ENCODE measurements at regions not wholly inside any gene's neighbourhood (a gene's known extent, or its start where the extent isn't known, plus 50 kb on each side); places are given as distances from the start of the nearest gene placed in this dataset.
"Not testable (repeated sequence)": the region's sequence is repeated elsewhere in the genome, so short reads cannot be mapped to it uniquely, and the experiment has no call there.

DNA sequence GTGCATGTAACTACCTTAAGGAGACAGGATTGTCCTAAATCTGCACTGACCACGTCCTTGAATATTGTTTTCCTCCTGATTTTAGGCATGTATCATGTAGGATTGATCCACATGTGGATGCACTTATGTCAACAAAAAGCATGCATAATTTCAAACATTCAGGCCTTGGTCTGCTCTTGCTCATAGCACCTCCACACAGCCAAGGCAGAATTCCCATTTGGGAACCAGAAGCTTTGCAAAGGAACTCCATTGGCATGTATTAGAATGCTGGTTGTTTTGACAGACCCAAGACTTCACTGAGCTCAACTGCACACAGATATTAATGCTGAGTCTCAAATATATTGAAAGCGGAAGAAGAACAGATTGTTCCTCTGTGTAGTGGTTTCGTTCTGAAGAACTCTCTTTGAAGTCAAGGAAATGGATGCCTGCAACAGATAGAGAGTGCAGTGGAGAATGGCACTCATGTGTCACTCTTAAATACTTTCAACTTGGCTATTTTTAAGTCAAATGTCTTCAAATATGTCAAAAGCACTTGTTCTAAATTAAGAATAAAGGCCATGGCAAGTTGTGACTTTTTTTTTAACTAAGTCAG, 387.6 kb downstream of the LTN1 start:
- Mint-ChIP-seq H3K4me3 (peak overlapping the region; percentile 48), H3K36me3 (peaks cover 26% of the 10 kb centered on the region), H3K9me3 (peaks cover 10% of the 10 kb centered on the region), H3K27ac (peak overlapping the region; percentile 45), H3K27me3 (no peaks in the 10 kb centered on the region), H3K4me1 (peaks cover 10% of the 10 kb centered on the region)
- DNase-seq (ENCODE audit: low spot score in 2 of 2), result peak in 1 of 2 donors; percentile 14
- peak; percentile 100 for ATAC-seq (ENCODE audit: low read depth)

DNA sequence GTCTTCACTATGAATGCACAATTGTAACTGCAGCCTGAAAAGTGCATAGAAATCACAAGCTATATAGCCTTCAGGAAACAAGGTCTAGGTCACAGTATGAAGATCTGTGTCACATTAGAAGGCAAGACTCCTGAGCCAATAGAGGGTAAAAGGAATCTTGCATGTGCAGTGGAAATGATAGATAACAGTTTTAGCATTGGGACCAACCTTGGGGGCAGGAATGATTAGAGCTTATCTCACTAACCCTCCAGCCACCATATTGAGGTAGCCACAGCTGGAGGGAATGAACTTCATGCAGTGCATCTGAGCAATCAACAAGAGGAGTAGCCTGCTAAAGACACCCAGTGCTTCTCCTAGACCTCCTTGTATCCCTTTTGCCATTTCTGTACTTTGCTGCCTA, 390.1 kb downstream of the LTN1 start:
- H3K36me3 Mint-ChIP-seq, result peaks cover 19% of the 10 kb centered on the region
- H3K4me1 Mint-ChIP-seq, result peaks cover 6% of the 10 kb centered on the region
- no peak overlapping the region for H3K4me3 Mint-ChIP-seq
- no peak for DNase-seq (ENCODE audit: low spot score in 2 of 2)
- peaks cover 18% of the 10 kb centered on the region for H3K9me3 Mint-ChIP-seq
- no peak for ATAC-seq (ENCODE audit: low read depth)
- H3K27me3 Mint-ChIP-seq, result no peaks in the 10 kb centered on the region
- no peak overlapping the region for H3K27ac Mint-ChIP-seq

DNA sequence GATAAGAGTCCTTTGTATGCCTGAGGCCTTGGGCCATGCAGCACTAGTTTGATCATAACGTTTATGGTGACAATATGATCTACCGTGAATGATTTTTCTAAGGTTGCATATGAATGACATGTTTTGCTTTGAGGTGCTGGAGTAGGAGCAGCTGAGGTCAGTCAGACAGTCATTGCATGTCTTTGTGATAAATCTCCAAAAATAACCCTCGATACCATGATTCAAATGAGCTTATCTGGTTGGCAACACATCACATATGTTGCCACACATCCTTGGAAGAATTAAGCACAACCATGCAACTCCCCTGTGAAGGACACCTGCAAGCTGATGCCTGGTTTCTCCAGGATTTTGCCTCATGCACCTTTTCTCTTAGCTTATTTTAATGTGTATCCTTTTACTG, 394.5 kb downstream of the LTN1 start:
- H3K27me3 Mint-ChIP-seq, result no peaks in the 10 kb centered on the region
- peaks cover 21% of the 10 kb centered on the region for H3K9me3 Mint-ChIP-seq
- DNase-seq (ENCODE audit: low spot score in 2 of 2), result no peak
- peaks cover 20% of the 10 kb centered on the region for H3K36me3 Mint-ChIP-seq
- H3K4me3 Mint-ChIP-seq, result no peak overlapping the region
- no peak for ATAC-seq (ENCODE audit: low read depth)
- no peaks in the 10 kb centered on the region for H3K4me1 Mint-ChIP-seq
- H3K27ac Mint-ChIP-seq, result no peak overlapping the region

DNA sequence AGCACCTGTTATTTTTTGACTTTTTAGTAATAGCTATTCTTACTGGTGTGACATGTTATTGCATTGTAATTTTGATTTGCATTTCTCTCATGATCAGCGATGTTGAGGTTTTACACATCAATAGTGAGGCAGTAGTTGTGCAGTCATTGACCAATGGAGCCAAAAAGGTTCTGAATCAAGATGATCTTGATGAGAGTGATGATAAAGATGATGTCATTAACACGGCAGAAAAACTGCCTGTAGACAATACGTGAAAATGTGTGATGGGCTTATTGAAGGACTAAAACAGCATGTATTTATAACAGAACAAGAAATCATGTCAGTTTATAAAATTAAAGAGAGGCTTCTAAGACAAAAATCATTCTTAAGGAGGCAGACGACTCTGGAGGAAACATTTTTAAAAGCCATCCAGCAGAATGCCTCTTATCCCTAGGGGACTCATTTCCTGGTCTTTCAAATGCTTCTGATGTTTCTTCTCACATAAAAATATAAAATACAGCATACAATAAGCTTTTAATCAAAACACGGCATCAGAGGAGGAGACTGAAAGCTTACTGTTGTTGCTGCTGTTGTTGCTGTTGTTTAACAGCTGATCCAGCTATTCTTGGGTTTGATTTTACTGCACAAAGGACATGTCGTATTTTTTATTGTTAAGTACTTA, 400.3 kb downstream of the LTN1 start:
- Mint-ChIP-seq H3K36me3 (peaks cover 3% of the 10 kb centered on the region), H3K27me3 (no peaks in the 10 kb centered on the region), H3K4me3 (no peak overlapping the region), H3K27ac (no peak overlapping the region), H3K4me1 (peaks cover 3% of the 10 kb centered on the region), H3K9me3 (peaks cover 3% of the 10 kb centered on the region)
- DNase-seq (ENCODE audit: low spot score in 2 of 2), result no peak
- ATAC-seq (ENCODE audit: low read depth), result no peak

DNA sequence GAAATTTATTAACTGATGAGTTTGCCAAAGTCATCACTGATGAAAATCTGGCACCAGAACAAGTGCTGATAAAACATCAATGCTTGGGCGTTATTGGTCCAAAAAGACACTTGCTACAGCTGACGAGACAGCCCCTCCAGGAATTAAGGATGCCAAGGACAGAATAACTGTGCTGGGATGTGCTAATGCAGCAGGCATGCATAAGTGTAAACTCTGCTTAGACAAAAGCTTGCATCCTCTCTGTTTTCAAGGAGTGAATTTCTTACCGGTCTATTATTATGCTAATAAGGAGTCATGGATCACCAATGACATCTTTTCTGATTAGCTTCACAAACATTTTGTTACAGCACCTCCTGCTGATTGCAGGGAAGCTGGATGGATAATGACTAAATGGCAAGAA, 402.0 kb downstream of the LTN1 start:
- H3K4me3 Mint-ChIP-seq, result no peak overlapping the region
- H3K4me1 Mint-ChIP-seq, result peaks cover 3% of the 10 kb centered on the region
- no peak for ATAC-seq (ENCODE audit: low read depth)

DNA sequence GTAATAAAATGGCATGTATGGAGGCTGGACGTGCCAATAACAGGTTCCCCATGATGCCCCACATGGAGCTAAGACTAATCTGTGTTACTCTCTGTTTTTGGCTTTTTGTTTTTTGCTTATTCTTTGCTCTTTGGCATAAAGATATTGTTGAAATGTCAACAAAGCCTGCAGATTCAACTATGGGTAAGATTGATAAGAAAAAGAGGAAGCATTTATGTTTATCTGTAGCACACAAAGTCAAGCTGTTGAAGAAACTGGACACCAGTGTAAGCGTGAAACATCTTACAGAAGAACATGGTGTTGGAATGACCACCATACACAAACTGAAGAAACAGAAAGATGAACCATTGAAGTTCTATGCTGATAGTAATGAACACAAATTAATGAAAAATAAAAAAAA, 402.7 kb downstream of the LTN1 start:
- no peak overlapping the region for H3K4me3 Mint-ChIP-seq
- DNase-seq (ENCODE audit: low spot score in 2 of 2), result no peak
- peaks cover 3% of the 10 kb centered on the region for H3K4me1 Mint-ChIP-seq
- H3K36me3 Mint-ChIP-seq, result peaks cover 3% of the 10 kb centered on the region
- ATAC-seq (ENCODE audit: low read depth), result no peak
- H3K9me3 Mint-ChIP-seq, result peaks cover 4% of the 10 kb centered on the region
- H3K27ac Mint-ChIP-seq, result no peak overlapping the region
- H3K27me3 Mint-ChIP-seq, result no peaks in the 10 kb centered on the region

More for the DNA sequence above, 402.0 kb downstream of the LTN1 start:
- Mint-ChIP-seq H3K27me3 (no peaks in the 10 kb centered on the region), H3K27ac (no peak overlapping the region), H3K36me3 (peaks cover 3% of the 10 kb centered on the region), H3K9me3 (peaks cover 3% of the 10 kb centered on the region)
- DNase-seq (ENCODE audit: low spot score in 2 of 2), result no peak

DNA sequence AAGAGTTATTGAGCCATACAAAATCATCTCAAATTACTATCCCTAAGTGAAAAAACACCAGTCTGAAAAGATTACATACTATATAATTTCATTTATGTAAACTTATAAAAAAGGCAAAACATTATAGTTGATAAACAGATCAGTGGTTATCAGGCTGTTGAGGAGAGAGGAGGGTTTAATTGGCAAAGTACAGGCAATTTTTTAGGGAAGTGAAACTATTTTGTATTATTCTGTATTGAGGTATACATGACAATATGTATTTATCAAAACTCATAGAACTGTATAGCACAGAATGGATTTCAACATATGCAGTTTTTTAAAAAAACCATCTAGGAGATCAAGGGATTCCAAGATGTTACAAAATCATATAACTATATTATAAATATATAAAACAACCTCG, 403.7 kb downstream of the LTN1 start:
- H3K27me3 Mint-ChIP-seq, result no peaks in the 10 kb centered on the region
- ATAC-seq (ENCODE audit: low read depth), result peak; percentile 72
- H3K4me1 Mint-ChIP-seq, result peaks cover 3% of the 10 kb centered on the region
- no peak overlapping the region for H3K27ac Mint-ChIP-seq
- H3K4me3 Mint-ChIP-seq, result no peak overlapping the region
- peaks cover 3% of the 10 kb centered on the region for H3K36me3 Mint-ChIP-seq
- peaks cover 4% of the 10 kb centered on the region for H3K9me3 Mint-ChIP-seq
- DNase-seq (ENCODE audit: low spot score in 2 of 2), result no peak

DNA sequence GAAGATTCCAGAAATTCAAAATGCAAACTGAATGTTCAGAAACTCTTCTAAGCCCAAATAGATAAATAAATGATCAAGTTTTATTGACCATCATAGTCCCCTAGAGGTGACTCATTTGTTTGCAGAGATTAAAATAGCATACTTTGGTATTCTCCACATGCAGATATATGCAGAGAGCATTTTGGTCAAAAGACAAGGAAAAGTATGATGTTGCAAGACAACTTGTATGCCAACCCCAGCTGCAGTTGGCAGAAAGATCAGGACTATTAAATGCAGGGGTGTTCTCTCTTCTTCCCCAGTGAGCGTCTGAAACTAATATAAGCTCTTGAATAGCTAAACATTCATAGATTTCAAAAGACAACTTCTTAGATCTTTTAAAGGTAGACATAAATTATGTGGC, 404.9 kb downstream of the LTN1 start:
- Mint-ChIP-seq H3K4me3 (no peak overlapping the region), H3K27me3 (no peaks in the 10 kb centered on the region), H3K27ac (no peak overlapping the region), H3K9me3 (peaks cover 4% of the 10 kb centered on the region), H3K36me3 (peaks cover 3% of the 10 kb centered on the region), H3K4me1 (peaks cover 3% of the 10 kb centered on the region)
- no peak for ATAC-seq (ENCODE audit: low read depth)
- DNase-seq (ENCODE audit: low spot score in 2 of 2), result no peak

DNA sequence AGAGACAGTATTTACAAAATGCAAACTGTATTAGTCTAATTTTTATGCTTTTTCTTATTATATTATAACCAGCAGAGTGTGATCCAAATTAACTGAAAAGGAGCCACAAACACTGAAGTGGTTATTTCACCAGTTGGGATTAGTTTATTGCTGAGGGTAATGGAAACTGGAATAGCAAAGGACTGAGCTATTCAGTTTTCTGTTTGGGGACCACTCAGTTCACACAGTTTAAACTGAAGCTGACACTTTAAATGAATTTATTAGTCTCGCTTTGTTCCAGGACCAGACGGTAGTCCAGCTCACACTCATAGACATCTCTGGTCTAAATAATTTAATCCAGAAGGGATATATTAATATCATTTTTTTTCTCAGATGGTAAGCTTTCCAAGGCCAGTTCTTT, 410.7 kb downstream of the LTN1 start:
- H3K27me3 Mint-ChIP-seq, result peaks cover 5% of the 10 kb centered on the region
- H3K9me3 Mint-ChIP-seq, result peaks cover 4% of the 10 kb centered on the region
- no peak for ATAC-seq (ENCODE audit: low read depth)
- H3K36me3 Mint-ChIP-seq, result peaks cover 10% of the 10 kb centered on the region
- DNase-seq (ENCODE audit: low spot score in 2 of 2), result no peak
- H3K4me1 Mint-ChIP-seq, result no peaks in the 10 kb centered on the region
- H3K4me3 Mint-ChIP-seq, result no peak overlapping the region
- H3K27ac Mint-ChIP-seq, result no peak overlapping the region

DNA sequence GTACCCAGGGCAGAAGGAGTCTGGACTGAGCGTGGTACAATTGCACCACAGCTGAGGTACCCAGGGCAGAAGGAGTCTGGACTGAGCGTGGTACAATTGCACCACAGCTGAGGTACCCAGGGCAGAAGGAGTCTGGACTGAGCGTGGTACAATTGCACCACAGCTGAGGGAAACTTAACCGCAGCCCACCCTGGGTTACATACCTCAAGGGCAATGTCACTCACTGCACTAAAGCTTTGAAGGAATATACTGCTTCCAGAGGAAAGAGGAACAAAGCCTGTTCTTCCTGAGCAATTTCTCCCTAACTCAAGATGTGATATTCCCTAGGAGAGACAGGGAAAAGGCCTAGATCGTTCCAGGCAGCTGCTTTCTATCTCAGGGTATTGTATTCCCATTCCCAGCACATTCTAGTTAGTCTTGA, 411.4 kb downstream of the LTN1 start:
- H3K27ac Mint-ChIP-seq; H3K4me3 Mint-ChIP-seq; DNase-seq (ENCODE audit: low spot score in 2 of 2): not testable (repeated sequence)

DNA sequence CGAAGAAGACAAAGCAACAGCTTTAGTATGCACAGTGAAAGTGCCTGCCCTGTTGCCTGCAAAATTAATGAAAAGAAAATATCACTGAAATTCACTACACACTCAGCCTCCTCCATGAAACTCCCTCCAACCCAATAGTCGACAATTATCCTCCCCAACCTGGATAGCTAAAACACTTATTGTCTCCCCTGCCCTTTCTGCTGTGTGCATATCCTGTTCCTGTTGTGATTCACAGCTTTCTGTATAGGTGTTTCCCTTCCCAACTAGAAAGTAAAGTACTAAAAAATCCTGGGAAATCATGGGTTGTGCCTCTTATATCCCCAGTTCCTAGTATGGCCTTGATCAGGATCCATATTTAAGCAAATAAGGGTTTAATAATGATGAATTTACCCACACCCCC, 412.1 kb downstream of the LTN1 start:
- no peak overlapping the region for H3K27ac Mint-ChIP-seq
- DNase-seq (ENCODE audit: low spot score in 2 of 2), result no peak
- H3K4me3 Mint-ChIP-seq, result no peak overlapping the region
- H3K4me1 Mint-ChIP-seq, result no peaks in the 10 kb centered on the region
- H3K9me3 Mint-ChIP-seq, result peaks cover 5% of the 10 kb centered on the region
- H3K36me3 Mint-ChIP-seq, result peaks cover 14% of the 10 kb centered on the region
- ATAC-seq (ENCODE audit: low read depth), result no peak
- H3K27me3 Mint-ChIP-seq, result peaks cover 5% of the 10 kb centered on the region

More for the DNA sequence above, 411.4 kb downstream of the LTN1 start:
- ATAC-seq (ENCODE audit: low read depth); H3K4me1 Mint-ChIP-seq; H3K27me3 Mint-ChIP-seq; H3K9me3 Mint-ChIP-seq: not testable (repeated sequence)
- peaks cover 11% of the 10 kb centered on the region for H3K36me3 Mint-ChIP-seq

DNA sequence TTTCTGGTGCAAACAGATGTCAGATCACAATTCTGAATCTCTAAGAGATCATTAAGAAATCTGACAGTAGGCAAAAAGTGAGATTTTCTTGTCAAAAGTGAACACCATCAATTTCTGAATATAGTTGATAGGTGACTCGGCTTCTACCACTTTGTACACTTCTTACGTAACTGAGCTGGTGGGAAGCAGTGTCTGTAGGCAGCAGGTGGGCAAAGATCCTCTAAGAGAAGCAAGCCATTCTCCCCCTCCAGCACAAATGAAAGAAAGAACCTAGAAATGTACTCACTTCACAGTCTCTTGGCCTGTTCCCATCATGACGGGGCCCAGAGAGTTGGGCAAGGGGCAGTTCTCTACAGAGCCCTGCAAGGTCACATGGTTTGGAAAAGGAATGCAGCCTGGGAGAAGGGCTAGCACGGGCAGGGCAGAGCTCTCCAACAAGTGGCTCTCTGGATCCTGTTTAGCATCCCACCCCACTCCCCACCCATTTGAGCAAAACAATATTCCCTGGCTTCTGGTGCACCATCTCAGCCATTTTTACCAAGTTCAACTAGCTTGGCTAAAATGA, 412.6 kb downstream of the LTN1 start:
- no peak overlapping the region for H3K27ac Mint-ChIP-seq
- H3K9me3 Mint-ChIP-seq, result peaks cover 4% of the 10 kb centered on the region
- H3K36me3 Mint-ChIP-seq, result peaks cover 16% of the 10 kb centered on the region
- H3K4me1 Mint-ChIP-seq, result no peaks in the 10 kb centered on the region
- H3K4me3 Mint-ChIP-seq, result no peak overlapping the region
- H3K27me3 Mint-ChIP-seq, result peaks cover 5% of the 10 kb centered on the region
- ATAC-seq (ENCODE audit: low read depth) (no peak), DNase-seq (ENCODE audit: low spot score in 2 of 2) (no peak)

DNA sequence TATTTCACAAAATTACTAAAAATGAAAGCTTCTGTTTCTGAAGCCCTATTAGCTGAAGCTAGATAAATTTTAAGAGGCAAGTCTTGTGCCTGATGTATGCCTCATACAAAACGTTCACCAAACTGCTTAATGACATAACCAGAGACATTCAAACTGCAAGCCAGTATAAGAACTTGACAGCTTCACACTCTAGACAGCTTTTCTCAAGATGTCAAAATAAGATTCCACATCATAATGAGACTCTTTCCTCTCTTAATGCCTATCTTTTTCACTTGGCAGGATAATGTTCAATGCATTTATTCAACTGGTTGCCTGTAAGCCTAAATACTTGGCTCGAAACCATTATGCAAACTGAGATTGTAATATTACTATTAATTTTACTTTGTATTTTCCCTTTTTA, 424.0 kb downstream of the LTN1 start:
- H3K27me3 Mint-ChIP-seq, result no peaks in the 10 kb centered on the region
- H3K4me3 Mint-ChIP-seq, result no peak overlapping the region
- no peak overlapping the region for H3K27ac Mint-ChIP-seq
- H3K36me3 Mint-ChIP-seq, result peaks cover 2% of the 10 kb centered on the region
- ATAC-seq (ENCODE audit: low read depth) (no peak), DNase-seq (ENCODE audit: low spot score in 2 of 2) (no peak)
- H3K9me3 Mint-ChIP-seq, result peaks cover 6% of the 10 kb centered on the region
- H3K4me1 Mint-ChIP-seq, result no peaks in the 10 kb centered on the region

DNA sequence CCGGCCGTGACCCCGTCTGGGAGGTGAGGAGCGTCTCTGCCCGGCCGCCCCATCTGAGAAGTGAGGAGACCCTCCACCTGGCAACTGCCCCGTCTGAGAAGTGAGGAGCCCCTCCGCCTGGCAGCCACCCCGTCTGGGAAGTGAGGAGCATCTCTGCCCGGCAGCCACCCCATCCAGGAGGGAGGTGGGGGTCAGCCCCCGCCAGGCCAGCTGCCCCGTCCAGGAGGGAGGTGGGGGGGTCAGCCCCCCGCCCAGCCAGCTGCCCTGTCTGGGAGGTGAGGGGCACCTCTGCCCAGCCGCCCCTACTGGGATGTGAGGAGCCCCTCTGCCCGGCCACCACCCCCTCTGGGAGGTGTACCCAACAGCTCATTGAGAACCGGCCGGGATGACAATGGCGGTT, 428.7 kb downstream of the LTN1 start:
- H3K4me3 Mint-ChIP-seq; DNase-seq (ENCODE audit: low spot score in 2 of 2); H3K27me3 Mint-ChIP-seq; H3K9me3 Mint-ChIP-seq; H3K4me1 Mint-ChIP-seq; ATAC-seq (ENCODE audit: low read depth); H3K27ac Mint-ChIP-seq; H3K36me3 Mint-ChIP-seq: not testable (repeated sequence)

DNA sequence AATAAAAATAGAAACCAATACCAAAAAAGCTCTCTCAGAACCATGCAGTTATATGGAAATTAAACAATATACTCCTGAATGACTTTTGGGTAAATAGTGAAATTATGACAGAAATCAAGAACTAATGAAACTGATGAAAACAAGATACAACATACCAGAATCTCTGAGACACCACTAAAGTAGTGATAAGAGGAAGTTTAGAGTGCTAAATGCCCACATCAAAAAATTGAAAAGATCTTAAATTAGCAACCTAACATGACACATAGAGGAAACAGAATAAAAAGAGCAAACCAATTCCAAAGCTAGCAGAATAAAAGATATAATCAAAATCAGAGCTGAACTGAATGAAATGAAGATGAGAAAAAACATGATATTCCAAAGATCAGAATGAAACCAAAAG, 430.9 kb downstream of the LTN1 start:
- peaks cover 2% of the 10 kb centered on the region for H3K36me3 Mint-ChIP-seq
- ATAC-seq (ENCODE audit: low read depth), result no peak
- no peak overlapping the region for H3K4me3 Mint-ChIP-seq
- no peak overlapping the region for H3K27ac Mint-ChIP-seq
- no peak for DNase-seq (ENCODE audit: low spot score in 2 of 2)
- peaks cover 10% of the 10 kb centered on the region for H3K9me3 Mint-ChIP-seq
- H3K4me1 Mint-ChIP-seq, result peaks cover 7% of the 10 kb centered on the region
- no peaks in the 10 kb centered on the region for H3K27me3 Mint-ChIP-seq
